Right lung (tissue), 2 donors: ENCODE measurements at regions not wholly inside any gene's neighbourhood (a gene's known extent, or its start where the extent isn't known, plus 50 kb on each side); places are given as distances from the start of the nearest gene placed in this dataset.

Experiments used
- DNase-seq, 2 donors: peaks; one replicate each; pipeline ENCODE4 v3.0.0-alpha.2; 2013

GRCh38 chr4:160831165-160831922, 1332.5 kb downstream of the FSTL5 start:
- DNase-seq, result no peak

- DNase-seq, result no peak
Observed at GRCh38 chr4:160835789-160836188, 1328.0 kb downstream of the FSTL5 start.

GRCh38 chr4:160836431-160836830, 1327.4 kb downstream of the FSTL5 start:
- DNase-seq, result no peak

- no peak for DNase-seq
Observed at GRCh38 chr4:160846121-160846520, 1317.7 kb downstream of the FSTL5 start.

GRCh38 chr4:160847228-160847627, 1316.6 kb downstream of the FSTL5 start:
- no peak for DNase-seq

GRCh38 chr4:160848489-160848888, 1315.3 kb downstream of the FSTL5 start:
- no peak for DNase-seq

- no peak for DNase-seq
Observed at GRCh38 chr4:160848901-160849760, 1314.7 kb downstream of the FSTL5 start.

- DNase-seq, result no peak
Observed at GRCh38 chr4:160864253-160864652, 1299.5 kb downstream of the FSTL5 start.

GRCh38 chr4:160869899-160870298, 1293.9 kb downstream of the FSTL5 start:
- DNase-seq, result no peak

- DNase-seq, result no peak
Observed at GRCh38 chr4:160872491-160872890, 1291.3 kb downstream of the FSTL5 start.

GRCh38 chr4:160877087-160877790, 1286.6 kb downstream of the FSTL5 start:
- no peak for DNase-seq

- no peak for DNase-seq
Observed at GRCh38 chr4:160880180-160880579, 1283.6 kb downstream of the FSTL5 start.

- no peak for DNase-seq
Observed at GRCh38 chr4:160887668-160888067, 1276.1 kb downstream of the FSTL5 start.

GRCh38 chr4:160894128-160894527, 1269.7 kb downstream of the FSTL5 start:
- no peak for DNase-seq

- DNase-seq, result no peak
Observed at GRCh38 chr4:160894809-160895208, 1269.0 kb downstream of the FSTL5 start.

GRCh38 chr4:160927311-160927710, 1236.5 kb downstream of the FSTL5 start:
- no peak for DNase-seq

GRCh38 chr4:160928482-160928881, 1235.3 kb downstream of the FSTL5 start:
- DNase-seq, result no peak

- no peak for DNase-seq
Observed at GRCh38 chr4:160947653-160948052, 1216.1 kb downstream of the FSTL5 start.

- no peak for DNase-seq
Observed at GRCh38 chr4:160956875-160957274, 1206.9 kb downstream of the FSTL5 start.

GRCh38 chr4:160969925-160970324, 1193.9 kb downstream of the FSTL5 start:
- no peak for DNase-seq

GRCh38 chr4:160980091-160980490, 1183.7 kb downstream of the FSTL5 start:
- no peak for DNase-seq

GRCh38 chr4:160981083-160981482, 1182.7 kb downstream of the FSTL5 start:
- DNase-seq, result no peak
